ENCODE measurements at regions not wholly inside any gene's neighbourhood (a gene's known extent, or its start where the extent isn't known, plus 50 kb on each side); places are given as distances from the start of the nearest gene placed in this dataset.

- no peak for TF ChIP-seq CTCF (IDR thresholded peaks at IDR 0.05)
- Histone ChIP-seq H3K4me3 (no peak overlapping the region), H3K4me1 (ENCODE audit: low read depth) (no peaks in the 10 kb centered on the region), H3K9me3 (peaks cover 5% of the 10 kb centered on the region), H3K36me3 (ENCODE audit: low read depth) (no peaks in the 10 kb centered on the region)
- intact Hi-C loops (cut with DNase I, micrococcal nuclease), result no loop called here
- DNase-seq (no peak), ATAC-seq (no peak)
Observed at GRCh38 chrY:16947221-16947620, 932.8 kb downstream of the CDY2B start.

Measured in mucosa of descending colon (tissue), 3 donors.